ENCODE measurements at regions not wholly inside any gene's neighbourhood (a gene's known extent, or its start where the extent isn't known, plus 50 kb on each side); places are given as distances from the start of the nearest gene placed in this dataset.

DNA sequence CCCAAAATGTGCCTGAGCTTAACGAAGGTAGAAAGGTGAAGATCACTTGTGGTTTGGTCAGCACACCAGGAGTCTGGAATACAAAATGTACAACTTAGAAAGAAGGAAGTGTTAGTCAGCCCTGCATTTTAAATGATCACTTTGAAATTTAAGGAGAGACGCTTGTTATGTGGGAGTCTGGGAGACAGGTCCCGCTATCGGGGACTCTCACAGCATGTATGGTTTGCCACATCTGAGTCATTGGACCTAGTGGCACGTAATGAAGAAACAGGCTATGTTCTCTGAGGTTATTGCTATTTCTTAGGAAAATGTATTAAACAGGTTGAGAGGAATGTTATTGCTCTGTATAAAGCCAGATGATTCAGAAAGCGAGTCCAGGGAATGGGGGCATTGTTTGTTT is 2362.5 kb upstream of the WWC1 start:
- no peak for TF ChIP-seq ZNF70 (CRISPR knock-in tag; IDR thresholded peaks at IDR 0.05)
- TF ChIP-seq ARNTL (CRISPR knock-in tag; IDR thresholded peaks at IDR 0.05; ENCODE audit: borderline replicate concordance, low read depth) = no peak

All from SK-N-SH treated with all-trans-retinoic acid at 6 μM for 48 hours (cell line).